Activated T-helper 1 cell treated with Interleukin-2 at 50 U/mL for 16 hours (primary cell): ENCODE measurements at regions not wholly inside any gene's neighbourhood (a gene's known extent, or its start where the extent isn't known, plus 50 kb on each side); places are given as distances from the start of the nearest gene placed in this dataset.

Source experiments
- DNase-seq: peaks from one replicate; pipeline ENCODE4 v3.0.0-alpha.2; 2020; ENCODE audit warnings: low read depth

DNA sequence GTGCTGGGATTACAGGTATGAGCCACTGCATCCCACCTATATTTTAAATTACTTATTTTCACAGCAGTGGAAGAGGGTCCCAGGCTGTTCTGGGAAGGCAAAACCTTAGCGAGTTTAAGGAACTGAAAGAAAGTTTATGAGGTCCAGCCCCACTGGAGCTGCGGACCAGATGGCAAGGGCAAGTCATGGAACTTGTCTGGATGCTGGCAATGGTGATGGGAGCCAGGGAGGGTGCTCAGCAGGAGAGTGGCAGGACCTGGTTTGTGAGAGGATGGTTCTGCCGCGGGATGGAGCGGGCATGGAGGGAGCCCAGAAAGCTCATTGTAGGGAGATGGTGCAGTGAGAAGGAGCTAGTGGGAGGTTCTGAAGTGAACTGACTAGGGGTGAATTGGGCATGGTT lies 50.6 kb upstream of the SLC45A1 start:
- no peak for DNase-seq

DNA sequence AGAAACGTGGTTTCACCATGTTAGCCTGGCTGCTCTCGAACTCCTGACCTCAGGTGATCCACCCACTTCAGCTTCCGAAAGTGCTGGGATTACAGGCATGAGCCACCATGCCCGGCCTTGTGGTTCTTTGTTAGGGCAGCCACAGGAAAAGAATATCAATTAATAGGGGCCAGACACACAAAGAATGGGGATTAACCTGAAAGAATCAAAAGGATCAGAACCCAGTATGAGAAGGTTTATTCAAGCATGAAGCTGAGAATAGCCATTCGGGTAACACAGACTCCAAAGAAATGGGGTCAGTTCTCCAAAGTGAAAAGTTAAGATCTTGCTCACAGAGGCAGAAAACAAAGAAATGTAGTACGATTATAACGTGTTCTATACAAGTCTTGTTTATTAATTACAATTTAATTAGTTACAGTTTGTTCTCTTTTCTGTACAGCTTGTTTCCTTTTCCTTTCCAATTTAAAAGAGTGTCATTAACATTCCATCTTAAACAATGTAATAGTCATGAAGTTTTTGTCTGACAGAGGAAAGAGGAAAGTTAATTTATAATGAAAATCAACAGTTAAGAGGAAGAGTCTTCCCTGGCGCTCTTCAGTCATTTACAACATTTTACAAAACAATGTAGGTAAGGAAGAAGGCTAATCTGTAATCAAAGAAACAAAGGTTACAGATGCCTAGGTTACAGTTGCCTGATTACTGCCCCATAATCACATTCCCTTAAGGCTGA lies 51.3 kb upstream of the SLC45A1 start:
- no peak for DNase-seq

DNA sequence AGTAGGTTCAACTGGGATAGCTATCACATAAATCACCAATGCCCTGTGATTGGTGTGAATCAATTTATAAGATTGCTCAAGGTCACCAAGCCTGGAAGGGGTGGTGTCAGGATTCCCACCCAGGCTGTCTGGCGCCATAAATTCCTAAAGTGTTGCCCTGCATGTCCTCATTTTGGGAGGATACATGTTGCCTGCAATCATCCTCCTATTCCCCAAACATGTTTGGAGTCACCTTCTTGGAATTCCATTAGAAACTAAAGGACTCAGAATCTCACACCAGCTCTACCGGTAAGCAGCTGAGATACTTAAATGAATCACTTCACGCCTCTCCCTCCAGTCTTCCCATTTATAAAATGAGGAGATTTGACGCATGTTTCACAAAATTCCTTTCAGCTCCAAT lies 54.1 kb upstream of the SLC45A1 start:
- no peak for DNase-seq

DNA sequence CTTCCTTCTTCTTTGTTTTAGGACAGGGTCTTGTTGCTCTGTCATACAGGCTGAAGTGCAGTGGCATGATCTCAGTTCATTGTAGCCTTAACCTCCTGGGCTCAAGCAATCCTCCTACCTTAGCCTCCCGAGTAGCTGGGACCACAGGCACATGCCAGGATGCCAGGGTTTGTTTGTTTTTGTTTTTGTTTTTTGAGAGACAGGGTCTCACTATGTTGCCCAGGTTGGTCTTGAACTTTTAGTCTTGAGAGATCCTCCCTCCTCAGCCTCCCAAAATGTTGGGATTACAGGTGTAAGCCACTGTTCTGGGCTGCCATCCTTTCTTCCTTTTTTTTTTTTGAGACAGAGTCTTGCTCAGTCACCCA lies 56.5 kb upstream of the SLC45A1 start:
- no peak for DNase-seq

DNA sequence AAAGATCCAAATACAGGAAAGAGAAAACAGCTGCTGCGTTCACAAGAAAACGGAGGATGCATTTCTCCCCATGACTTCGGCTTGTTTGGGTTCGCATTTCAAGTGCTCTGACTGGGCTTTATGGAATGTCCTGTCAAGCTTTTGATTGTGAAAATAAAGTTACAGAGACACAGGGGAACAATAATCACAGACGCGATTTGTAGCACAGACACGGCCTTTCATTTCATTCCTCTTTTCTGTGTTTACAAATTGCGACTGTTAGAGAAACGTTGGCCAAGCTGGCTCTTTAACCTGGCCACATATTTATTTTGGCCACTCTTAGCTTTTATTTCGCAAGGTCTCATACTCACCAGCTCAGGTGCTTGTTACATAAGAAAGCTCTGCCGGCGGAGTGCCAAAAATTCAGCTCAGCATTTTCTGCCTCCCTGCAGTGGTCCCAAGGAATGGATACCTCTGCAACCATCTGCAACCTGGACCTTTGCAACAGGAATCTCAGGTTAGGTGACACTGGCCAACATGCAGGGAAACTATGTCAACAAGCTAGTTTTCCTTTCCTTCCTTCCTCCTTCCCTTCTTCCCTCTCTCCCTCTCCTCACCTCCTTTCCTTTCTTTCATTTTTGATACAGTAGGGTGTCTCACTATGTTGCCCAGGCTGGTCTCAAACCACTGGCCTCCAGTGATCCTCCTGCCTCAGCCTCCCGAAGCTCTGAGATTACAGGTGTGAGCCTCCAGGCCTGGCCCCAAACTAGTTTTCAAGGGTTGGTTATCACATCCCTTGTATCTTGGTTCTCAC lies 58.2 kb upstream of the SLC45A1 start:
- no peak for DNase-seq

DNA sequence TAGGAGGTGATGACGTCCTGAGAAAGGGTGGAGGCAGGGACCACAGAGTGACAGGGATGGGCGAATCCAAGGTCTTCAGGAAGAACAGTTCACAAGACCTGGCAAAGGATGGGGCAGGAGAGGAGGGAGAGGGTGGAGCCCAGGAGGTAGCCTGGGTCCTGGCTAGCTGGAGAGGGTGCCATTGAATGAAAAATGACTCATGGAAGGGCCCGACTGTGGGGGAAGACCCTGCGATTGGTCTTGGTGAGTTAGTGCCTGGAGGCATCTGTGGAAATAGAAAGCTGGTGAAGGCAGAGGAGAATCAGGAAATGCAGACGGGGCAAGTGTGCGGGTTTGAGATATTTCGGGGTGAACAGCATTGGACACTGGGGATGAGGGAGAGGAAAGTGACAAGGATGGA lies 60.3 kb upstream of the SLC45A1 start:
- DNase-seq = no peak

DNA sequence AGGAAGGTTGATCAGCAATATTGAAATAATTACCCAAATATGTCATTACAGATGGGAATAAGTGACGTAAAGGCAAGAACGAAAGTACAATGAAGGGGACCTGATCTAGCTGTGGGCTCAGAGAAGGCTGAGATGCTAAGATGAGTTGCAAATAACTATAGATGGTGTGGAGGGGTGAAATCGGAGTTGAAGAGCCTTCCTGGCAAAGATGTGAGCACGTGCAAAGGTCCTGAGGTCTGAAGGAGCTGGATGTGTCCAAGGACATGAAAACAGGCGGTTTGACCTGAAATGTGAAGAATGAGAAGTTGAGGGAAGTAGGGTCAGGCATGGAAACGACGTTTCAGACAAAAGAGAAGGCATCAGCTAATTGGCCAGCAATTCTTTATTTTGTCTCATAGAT lies 61.6 kb upstream of the SLC45A1 start:
- no peak for DNase-seq

DNA sequence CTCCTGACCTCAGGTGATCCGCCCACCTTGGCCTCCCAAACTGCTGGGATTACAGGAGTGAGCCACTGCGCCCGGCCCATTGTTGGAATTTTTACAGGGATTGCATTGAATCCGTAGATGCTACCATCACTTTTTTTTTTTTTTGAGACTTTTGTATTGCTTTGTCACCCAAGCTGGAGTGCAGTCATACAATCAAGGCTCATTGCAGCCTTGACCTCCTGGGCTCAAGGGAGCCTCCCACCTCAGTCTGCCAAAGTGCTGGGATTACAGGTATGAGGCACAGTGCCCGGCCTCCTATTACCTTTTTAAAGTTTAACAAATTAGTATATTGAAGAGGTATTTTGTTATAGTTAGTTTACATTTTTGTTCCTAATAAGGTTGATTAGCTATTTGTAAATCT lies 62.2 kb upstream of the SLC45A1 start:
- no peak for DNase-seq

DNA sequence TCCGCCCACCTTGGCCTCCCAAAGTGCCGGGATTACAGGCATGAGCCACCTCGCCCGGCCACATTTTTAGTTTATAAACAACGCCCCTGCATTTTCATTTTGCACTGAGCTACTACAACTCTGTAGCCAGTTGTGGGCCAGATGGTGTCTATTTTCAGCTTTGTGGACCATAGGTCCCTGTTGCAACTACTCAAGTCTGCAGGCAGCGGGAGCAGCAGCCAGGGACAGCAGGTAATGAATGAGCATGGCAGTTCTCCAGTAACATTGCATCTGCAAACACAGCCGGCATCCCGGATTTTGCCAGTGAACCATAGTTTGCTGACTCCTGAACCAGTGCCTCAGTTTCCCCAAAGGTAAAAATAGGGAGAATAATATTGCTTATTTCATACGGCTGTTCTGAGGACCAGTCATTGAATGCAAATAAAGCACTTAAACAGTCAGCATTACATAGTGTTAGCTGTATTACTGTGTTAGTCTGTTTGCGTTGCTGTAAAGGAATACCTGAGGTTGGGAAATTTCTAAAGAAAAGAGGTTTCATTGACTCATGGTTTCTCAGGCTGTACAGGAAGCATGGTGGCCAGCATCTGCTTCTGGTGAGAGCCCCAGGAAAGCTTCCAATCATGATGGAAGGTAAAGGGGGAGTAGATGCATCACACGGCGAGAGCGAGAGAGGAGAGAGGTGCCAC lies 65.5 kb upstream of the SLC45A1 start:
- no peak for DNase-seq

DNA sequence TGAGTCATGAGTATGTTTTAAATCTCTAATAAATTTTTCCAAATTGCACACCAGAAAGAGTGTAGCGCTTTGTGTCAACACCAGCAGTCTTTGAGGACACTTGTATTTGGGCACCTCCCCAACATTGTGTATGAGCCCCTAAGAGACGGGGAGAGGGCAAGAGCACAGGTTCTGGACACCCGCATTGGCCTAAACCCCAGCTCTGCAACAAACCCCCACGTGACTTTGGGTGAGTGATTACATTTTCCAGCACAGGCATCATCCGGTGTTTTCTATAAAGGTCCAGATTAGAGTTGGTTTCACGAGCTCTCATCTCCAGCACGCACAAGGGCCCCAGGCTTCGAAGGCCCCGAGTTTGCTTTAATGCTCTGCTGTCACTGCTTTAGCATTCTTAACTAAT lies 66.3 kb upstream of the SLC45A1 start:
- DNase-seq = no peak

DNA sequence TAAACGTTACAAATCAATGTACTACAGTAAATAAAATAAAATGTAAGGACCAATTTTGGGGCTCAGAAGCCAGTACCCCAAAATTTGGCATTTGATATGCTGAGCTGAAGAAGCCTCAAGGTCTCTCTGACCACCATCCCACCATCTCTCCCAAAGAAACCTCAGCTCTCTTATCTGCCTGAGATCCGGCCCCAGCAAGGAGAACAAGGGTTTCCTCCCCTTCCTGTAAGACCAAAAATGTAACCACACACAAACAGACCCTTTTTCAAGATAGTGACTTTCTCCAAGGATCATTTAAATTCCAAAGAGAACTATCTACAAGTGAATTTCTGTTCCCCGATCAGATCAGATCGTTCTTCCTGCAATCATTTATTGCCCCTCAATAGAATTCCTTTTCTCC lies 68.1 kb upstream of the SLC45A1 start:
- DNase-seq = no peak

DNA sequence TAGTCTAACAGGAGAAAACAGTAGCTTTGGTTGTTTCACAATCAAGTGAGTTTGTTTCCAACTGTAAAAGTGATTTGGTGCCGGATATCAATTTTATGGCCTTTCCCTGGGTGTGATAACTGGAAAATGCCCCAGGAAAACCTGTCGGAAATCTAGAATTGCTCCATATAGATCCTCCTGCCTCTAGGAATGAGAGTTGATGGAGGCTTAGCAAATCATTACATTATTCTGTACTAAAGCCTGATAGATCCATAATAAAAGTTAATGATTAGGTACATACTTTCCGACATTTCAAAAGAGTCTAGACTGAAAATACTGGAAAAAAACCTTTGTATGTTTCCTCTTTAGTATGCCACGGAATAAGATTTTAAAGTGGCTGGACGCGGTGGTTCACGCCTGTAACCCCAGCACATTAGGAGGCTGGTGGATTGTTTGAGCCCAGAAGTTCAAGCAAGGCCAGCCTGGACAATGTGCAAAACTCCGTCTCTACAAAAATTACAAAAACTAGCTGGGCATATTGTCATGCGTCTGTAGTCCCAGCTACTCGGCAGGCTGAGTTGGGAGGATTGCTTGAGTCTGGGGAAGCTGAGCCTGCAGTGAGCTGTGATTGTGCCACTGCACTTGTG lies 70.0 kb upstream of the SLC45A1 start:
- DNase-seq = no peak

DNA sequence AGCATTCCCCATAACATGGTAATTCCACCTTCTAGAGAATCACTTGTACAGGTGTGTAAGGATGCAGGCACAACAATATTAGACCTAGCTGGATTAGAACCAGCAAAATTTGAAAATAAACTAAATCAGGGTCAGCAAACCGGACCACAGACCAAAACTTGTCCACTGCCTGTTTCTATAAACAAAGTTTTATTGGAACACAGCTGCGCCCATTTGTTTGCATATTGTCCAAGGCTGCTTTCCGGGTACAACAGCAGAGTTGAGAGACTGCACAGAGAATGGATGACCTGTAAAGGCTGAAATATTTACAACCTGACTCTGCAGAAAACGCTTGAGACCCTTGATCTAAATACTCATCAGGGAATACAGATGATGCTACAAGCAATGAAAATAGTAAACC lies 73.6 kb upstream of the SLC45A1 start:
- DNase-seq = no peak

DNA sequence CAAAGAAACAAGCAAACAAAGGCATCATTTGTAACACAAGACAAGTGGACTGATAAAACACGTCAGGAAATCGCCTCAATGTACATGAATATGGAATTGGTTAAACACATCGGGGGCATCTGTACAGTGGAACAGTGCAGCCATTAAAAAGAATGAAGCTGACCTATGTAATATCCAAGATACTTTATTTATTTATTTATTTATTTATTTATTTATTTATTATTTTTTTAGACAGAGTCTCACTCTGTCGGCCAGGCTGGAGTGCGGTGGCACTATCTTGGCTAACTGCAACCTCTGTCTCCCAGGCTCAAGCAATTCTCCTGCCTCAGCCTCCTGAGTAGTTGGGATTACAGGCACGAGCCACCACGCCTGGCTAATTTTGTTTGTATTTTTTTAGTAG lies 75.4 kb upstream of the SLC45A1 start:
- DNase-seq = no peak

DNA sequence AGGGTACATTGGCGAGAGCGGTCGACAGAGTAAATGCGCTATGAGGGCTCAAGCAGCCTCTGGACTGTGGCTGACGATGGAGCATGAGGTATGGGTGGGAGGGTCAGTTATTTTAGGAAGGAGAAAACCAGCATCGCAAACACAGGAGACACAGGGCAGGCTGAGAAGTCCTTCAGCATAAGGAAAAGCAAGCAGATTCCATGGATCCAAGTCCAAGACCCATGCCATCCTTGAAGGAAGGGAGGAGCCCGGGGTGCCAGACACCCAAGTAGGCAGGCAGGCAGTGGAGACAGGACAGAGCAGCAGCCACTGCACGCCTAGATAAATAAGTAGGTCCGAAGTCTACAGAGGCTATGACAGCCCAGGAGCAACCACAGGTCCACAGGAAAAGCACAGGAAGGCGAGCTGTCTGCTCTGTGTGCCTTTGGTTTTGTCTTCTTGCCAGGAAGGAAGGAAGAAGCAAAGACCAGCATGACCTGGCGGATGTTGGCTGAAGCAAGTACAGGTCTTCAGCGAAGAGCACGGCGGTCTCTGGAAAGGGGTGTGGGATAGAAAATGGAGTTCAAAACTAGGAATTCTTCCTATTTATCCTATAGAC lies 76.4 kb upstream of the SLC45A1 start:
- DNase-seq = no peak

DNA sequence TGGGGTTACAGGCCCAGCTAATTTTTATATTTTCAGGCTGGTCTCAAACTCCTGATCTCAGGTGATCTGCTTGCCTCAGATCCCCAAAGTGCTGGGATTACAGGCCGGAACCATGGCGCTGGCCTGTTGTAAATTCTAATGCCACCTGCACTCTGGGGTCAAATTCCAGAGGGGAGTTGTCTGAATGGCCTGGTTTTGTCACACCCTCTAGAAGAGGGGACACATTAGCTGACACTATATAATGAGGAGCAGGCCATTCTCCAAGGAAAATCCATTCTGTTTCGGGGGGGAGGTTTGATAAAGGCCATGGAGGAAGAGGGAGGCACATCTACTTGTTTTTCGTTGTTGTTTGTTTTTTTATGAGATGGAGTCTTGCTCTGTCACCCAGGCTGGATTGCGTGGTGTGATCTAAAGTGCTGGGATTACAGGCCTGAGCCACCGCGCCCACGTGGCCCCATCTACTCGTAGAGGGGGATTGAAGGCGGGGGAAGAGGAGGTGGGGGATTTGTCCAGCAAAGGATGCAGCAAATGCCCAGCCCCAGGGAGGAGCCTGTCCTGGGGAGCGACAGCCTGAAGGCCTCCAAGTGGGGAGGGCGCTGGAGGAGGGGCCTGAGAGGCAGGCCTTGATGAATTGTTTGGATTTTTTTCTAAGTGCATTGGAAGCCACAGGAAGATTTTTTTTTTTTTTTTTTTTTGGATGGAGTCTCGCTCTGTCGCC lies 78.4 kb upstream of the SLC45A1 start:
- DNase-seq = no peak

DNA sequence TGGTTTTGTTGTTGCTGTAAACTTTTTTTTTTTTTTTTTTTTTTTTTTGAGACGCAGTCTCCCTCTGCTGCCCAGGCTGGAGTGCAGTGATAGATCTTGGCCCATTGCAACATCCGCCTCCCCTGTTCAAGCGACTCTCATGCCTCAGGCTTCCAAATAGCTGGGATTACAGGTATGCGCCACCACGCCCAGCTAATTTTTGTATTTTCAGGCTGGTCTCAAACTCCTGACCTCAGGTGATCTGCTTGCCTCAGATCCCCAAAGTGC lies 78.9 kb upstream of the SLC45A1 start:
- no peak for DNase-seq

DNA sequence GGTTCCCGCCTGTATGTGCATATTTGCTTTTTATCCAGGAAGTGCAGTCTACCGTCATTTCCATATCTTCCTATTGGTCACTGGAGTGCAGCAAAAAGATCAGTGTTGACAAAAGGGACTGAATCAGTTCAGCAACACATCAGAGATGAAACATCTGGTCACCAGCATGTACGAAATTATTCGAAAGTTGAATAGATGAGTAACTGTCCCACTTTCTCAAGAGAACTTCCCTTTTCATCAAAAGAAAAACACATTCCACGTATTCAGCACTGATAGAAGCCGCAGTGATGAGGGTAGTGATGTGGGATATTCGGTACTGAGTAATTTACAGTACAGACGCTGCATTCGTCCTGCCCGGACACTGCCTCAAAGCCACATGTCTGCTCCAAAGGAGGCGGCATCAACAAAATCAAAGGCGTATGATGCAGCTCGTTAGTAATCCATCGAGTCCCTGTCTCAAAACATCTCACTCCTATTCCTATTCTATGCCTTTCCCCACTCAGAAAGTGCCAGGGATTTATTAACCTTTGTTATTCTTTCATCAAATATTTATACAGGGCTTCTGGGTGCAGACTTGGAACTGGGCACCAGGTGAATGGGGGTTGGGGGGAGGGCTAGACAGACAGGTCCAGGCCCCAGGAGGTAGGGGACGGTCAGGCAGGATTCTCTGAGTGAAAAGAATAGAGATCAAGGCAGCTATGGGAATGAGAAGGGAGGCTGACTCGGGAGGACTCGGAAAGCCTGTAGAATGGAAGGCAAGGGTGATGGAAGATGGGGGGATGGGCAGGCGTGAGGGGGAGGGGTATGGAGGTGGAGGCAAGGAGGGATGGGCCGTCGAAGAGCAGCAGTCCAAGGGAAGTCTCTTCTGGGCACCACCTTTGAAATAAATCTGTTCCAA lies 79.5 kb upstream of the SLC45A1 start:
- DNase-seq = no peak

DNA sequence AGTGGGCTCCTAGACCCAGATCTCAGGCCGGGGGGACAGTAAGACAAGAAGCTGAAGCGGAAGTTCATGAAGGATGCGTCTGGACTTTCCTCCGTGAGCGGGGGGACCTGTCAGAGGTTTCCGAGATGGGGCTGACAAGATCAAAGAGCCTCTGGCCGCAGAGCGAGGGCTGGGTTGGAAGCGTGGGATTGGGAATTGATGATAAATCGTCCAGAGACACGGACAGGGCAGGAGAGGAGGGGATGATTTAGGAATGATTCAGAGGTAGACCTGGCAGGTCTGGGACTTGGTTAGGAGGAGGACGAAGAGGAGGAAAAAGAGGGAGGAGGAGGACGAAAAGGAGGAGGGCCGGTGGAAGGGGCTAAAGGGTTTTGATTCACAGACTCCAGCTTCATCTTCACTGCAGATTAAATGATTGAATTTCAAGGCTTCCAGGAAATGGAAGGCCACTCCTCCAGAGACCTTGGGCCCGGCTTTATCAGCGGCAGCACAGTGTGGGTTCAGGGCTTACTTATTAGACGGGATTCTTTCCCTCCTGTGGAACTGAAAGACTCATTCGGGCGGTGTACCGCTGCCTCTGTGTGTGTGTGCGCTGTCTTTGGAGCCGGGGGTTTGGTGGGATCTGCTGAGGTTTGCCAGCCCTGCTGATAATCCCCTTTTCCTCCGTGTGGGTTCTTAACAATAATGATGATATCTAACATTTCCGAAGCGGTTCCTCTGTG lies 85.7 kb upstream of the SLC45A1 start:
- no peak for DNase-seq

DNA sequence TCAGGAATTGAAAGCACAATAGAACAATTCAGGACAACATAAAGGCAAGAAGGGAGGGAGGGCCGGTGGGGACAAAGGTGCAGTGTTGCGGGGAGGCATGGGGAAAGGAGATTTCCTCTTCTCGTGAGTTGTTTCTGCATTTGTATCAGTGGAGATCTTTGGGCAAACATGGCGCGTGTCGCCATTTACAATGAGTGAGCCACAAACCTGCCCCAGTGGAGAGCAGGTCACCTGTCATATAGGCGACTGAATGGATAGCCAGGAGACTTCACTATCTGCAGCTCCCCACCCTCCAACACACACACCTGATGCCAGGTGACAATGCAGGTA lies 87.7 kb upstream of the SLC45A1 start:
- DNase-seq = no peak

DNA sequence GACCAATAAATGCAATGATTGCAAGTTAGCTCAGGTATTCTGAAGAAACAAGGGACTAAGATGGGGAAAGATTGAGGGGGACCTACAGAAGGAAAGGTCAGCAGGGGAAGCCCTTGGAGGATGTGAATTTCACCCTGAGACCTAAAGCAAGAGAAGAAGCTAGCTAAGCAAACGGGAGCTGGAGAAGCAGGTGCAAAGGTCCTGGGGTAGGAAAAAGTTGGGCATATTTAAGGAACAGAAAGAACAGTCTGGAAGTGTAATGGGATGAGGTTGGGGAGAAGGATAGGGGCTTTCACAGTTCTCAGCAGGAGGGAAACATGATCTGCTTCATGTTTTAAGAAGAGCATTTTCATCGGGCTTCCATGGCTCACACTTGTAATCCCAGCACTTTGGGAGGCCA lies 89.7 kb upstream of the SLC45A1 start:
- DNase-seq = no peak
